OCI-LY7 (cell line): ENCODE measurements at regions not wholly inside any gene's neighbourhood (a gene's known extent, or its start where the extent isn't known, plus 50 kb on each side); places are given as distances from the start of the nearest gene placed in this dataset.

Experiments used
- BruUV-seq: library from RNA; stranded (reverse); fragments of 400-500 nt; replicated peaks from 2 replicates; lab custom pipeline; 2021; lab: Mats Ljungman, UMichigan
- CTCF ChIA-PET: fragments of 300-600 bp; sonication (Branson Sonifier 250); formaldehyde crosslinking; loops from one replicate; lab custom pipeline; 2022; ENCODE audit warnings: antibody characterized with exemption; ENCODE audit not compliant: unreplicated experiment; lab: Charles Lee
- POLR2A ChIA-PET: fragments of 300-600 bp; sonication (Branson Sonifier 250); formaldehyde crosslinking; loops from one replicate; lab custom pipeline; 2022; ENCODE audit warnings: antibody characterized with exemption; lab: Charles Lee
- DNase-seq: peaks from one replicate; pipeline ENCODE4 v3.0.0-alpha.2; 2015; ENCODE audit warnings: low spot score
- H2AFZ ChIP-seq: fragments of 200-600 bp; sonication (generic), shearing (Covaris generic); 2 replicates; pipeline ENCODE4 v1.6.1; 2014; ENCODE audit warnings: mild to moderate bottlenecking, antibody characterized with exemption, low read length, moderate library complexity
- H3K27ac ChIP-seq: fragments of 200-600 bp; sonication (generic); 2 replicates; pipeline ENCODE4 v1.5.1; 2014; ENCODE audit warnings: mixed run types, low read depth, mild to moderate bottlenecking, moderate library complexity, low read length, inconsistent platforms; ENCODE audit not compliant: poor library complexity, severe bottlenecking
- H3K36me3 ChIP-seq: fragments of 200-600 bp; sonication (generic); 2 replicates; pipeline ENCODE4 v1.6.1; 2014; ENCODE audit warnings: mild to moderate bottlenecking, antibody characterized with exemption, low read length, moderate library complexity, mixed read lengths; ENCODE audit not compliant: insufficient read depth
- H3K4me1 ChIP-seq: fragments of 200-600 bp; sonication (generic); 2 replicates; pipeline ENCODE4 v1.5.1; 2014; ENCODE audit warnings: mild to moderate bottlenecking, low read length; ENCODE audit not compliant: insufficient read depth, poor library complexity, severe bottlenecking
- H3K4me2 ChIP-seq: fragments of 200-600 bp; sonication (generic); 2 replicates; pipeline ENCODE4 v1.6.1; 2014; ENCODE audit warnings: mild to moderate bottlenecking, low read length
- H3K4me3 ChIP-seq: fragments of 200-600 bp; sonication (generic); 2 replicates; pipeline ENCODE4 v1.5.1; 2014; ENCODE audit warnings: mild to moderate bottlenecking, low read depth, low read length; ENCODE audit not compliant: poor library complexity, severe bottlenecking
- H3K79me2 ChIP-seq: fragments of 200-600 bp; sonication (generic); 2 replicates; pipeline ENCODE4 v1.6.1; 2016; ENCODE audit warnings: low read depth, mild to moderate bottlenecking, low read length, moderate library complexity, mixed read lengths; ENCODE audit not compliant: insufficient read depth
- H3K9me2 ChIP-seq: fragments of 200-600 bp; sonication (generic); 2 replicates; pipeline ENCODE4 v1.6.1; 2016; ENCODE audit warnings: mild to moderate bottlenecking, low read length, mixed read lengths; ENCODE audit not compliant: insufficient read depth
- H3K9me3 ChIP-seq: fragments of 200-600 bp; sonication (generic); 2 replicates; pipeline ENCODE4 v1.6.1; 2014; ENCODE audit warnings: mild to moderate bottlenecking, mixed run types, low read length, mixed read lengths
- H4K20me1 ChIP-seq: fragments of 200-600 bp; sonication (generic); 2 replicates; pipeline ENCODE4 v1.6.1; 2014; ENCODE audit warnings: mild to moderate bottlenecking, antibody characterized with exemption, low read length, moderate library complexity, mixed read lengths; ENCODE audit not compliant: insufficient read depth
- CTCF ChIP-seq: fragments of 200-600 bp; sonication (generic); conservative IDR thresholded peaks from 2 replicates; pipeline ENCODE4 v1.5.1; 2014; ENCODE audit warnings: mild to moderate bottlenecking, antibody characterized with exemption, low read length, moderate library complexity, mixed read lengths
- EZH2phosphoT487 ChIP-seq: fragments of 200-600 bp; sonication (generic); IDR thresholded peaks from 2 replicates; pipeline ENCODE4 v1.6.1; 2018; ENCODE audit warnings: low read depth, borderline replicate concordance, mild to moderate bottlenecking, mixed run types, antibody characterized with exemption, low read length, moderate library complexity, mixed read lengths
- intact Hi-C: fragments of 100-400 bp; cut with micrococcal nuclease; formaldehyde crosslinking; loops from one replicate; pipeline ENCODE4 v1.10.0; 2022; ENCODE audit not compliant: unreplicated experiment

GRCh38 chr12:41731061-41731460 lies 413.6 kb downstream of the GXYLT1 start:
- Histone ChIP-seq H3K79me2 (no peaks in the 10 kb centered on the region), H3K4me2 (no peak overlapping the region), H3K27ac (no peak overlapping the region), H4K20me1 (no peaks in the 10 kb centered on the region), H3K4me3 (no peak overlapping the region), H3K4me1 (no peaks in the 10 kb centered on the region), H3K36me3 (no peaks in the 10 kb centered on the region), H3K9me2 (no peaks in the 10 kb centered on the region), H3K9me3 (no peaks in the 10 kb centered on the region), H2AFZ (peak overlapping the region; percentile 4; the same call in 1 of the 2 replicates)
- CTCF ChIA-PET = no interaction called here
- no peak for TF ChIP-seq EZH2phosphoT487
- TF ChIP-seq CTCF = no peak
- POLR2A ChIA-PET = interaction anchor here (0.5 to 1.3 kb wide), 3 partner anchors 12 to 1207 kb away, joined by 3 read pairs; no protein-coding TSS in a partner anchor
- BruUV-seq = no TSS peak
- intact Hi-C loops = no loop called here
- no peak for DNase-seq

GRCh38 chr12:41724216-41724615 lies 420.5 kb downstream of the GXYLT1 start:
- POLR2A ChIA-PET = no interaction called here
- intact Hi-C loops = no loop called here

More at GRCh38 chr12:41724216-41724615, 420.5 kb downstream of the GXYLT1 start:
- CTCF ChIA-PET = no interaction called here
- no peak overlapping the region for H3K4me3 ChIP-seq
- H2AFZ ChIP-seq = no peak overlapping the region
- no peaks in the 10 kb centered on the region for H3K4me1 ChIP-seq
- BruUV-seq = no TSS peak
- no peaks in the 10 kb centered on the region for H3K79me2 ChIP-seq
- TF ChIP-seq CTCF (no peak), EZH2phosphoT487 (no peak)
- no peaks in the 10 kb centered on the region for H4K20me1 ChIP-seq
- no peak overlapping the region for H3K27ac ChIP-seq
- peak; percentile 2 for DNase-seq
- no peaks in the 10 kb centered on the region for H3K36me3 ChIP-seq
- no peaks in the 10 kb centered on the region for H3K9me2 ChIP-seq
- no peak overlapping the region for H3K4me2 ChIP-seq
- H3K9me3 ChIP-seq = no peaks in the 10 kb centered on the region
